ENCODE measurements at regions not wholly inside any gene's neighbourhood (a gene's known extent, or its start where the extent isn't known, plus 50 kb on each side); places are given as distances from the start of the nearest gene placed in this dataset.
"Not testable (repeated sequence)": the region's sequence is repeated elsewhere in the genome, so short reads cannot be mapped to it uniquely, and the experiment has no call there.

DNA sequence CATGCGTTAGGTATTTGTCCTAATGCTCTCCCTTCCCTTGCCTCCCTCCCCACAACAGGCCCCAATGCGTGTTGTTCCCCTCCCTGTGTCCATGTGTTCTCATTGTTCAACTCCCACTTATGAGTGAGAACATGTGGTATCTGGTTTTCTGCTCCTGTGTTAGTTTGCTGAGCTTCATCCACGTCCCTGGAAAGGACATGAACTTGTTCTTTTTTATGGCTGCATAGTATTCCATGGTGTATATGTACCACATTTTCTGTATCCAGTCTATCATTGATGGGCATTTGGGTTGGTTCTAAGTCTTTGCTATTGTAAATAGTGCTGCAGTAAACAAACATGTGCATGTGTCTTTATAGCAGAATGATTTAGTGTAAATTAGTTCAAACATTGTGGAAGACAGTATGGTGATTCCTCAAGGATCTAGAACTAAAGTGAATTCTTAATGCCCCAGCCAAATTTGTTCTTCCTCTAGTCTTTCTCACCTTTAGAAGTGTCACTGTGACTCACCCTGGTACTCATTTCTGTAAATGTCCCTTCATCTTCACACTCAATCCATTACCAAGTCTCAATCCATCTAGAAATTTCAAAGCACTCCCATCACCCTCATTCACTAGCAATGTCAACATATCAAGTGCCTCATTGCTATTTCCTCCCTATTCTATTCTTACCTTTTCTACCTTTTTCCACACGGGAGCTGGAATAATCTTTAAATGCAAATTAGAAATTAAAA, 123.9 kb downstream of the MREG start:
- DNase-seq = not testable (repeated sequence)

DNA sequence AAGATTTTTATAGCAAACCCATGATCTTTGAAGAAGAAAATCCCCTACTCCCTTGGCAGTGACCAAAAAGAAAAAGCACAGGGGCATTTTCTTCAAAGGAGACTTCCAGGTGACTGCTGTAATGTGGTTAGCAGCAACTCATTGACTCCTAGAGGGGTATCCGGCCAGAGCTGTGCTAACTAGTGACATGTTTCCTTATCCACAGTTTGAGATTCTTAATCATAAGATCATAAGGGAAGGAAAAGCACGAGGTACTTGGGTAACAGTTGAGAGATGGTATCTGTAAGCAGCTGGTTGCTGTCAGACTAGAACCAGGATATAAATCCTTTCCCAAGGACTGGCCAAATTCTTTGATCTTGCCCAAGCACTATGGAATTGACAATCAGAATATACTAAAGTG, 124.7 kb downstream of the MREG start:
- no peak for DNase-seq

DNA sequence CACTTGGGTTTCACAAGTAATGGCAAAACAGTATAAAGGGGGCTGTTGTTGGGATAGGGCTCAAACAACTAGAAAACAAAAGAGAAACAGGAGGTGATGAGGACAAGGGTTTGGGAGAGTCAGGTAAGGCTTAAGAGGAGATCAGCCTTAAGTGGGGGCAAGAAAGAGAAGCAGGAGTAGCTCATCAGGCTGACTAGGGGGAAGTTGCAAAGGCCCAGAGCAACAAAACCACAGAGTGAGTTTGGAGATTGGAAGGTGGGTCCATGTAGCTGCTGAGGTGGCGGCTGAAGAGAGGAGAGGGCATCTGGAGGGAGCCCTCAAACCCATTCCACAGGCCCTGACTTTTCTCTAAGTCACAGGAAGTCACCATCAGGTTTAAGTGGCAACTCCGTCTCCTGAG, 126.0 kb downstream of the MREG start:
- no peak for DNase-seq

DNA sequence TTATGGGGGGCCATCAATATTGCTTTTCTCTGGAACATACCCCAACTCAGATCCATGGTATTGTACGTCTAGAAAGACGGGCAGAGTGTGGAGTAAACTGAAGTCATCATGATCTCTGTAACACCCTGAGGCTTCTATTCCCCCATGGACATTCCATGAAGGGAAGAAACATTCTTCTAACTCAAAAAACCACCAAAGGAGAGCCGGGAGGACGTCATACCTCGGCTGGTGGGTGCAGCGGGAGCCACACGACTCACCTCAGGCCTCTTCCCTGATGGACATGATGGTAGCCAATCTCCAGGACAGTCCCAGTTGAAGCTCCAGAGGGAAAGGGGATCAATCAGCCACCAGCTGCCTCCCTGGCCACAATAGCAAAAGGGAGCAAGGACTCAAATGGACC, 127.3 kb downstream of the MREG start:
- no peak for DNase-seq

DNA sequence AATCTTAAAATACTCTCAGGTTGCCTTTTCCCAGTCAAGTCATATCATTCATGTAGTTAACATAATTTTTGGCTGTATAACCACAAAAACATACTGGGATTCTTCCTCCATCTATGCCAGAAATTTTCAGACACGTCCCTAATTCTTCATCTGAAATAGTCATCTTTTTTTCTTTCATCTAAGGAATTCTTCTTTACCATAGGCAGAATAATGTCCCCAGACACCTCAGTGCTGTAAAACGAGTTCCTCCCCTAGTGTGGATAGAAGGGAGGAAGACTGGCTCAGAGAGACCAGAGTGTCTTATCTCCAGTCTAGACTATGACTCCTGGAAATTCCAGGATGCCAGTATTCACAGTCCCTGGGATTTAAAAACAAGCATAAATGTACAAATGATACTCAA, 127.8 kb downstream of the MREG start:
- no peak for DNase-seq

DNA sequence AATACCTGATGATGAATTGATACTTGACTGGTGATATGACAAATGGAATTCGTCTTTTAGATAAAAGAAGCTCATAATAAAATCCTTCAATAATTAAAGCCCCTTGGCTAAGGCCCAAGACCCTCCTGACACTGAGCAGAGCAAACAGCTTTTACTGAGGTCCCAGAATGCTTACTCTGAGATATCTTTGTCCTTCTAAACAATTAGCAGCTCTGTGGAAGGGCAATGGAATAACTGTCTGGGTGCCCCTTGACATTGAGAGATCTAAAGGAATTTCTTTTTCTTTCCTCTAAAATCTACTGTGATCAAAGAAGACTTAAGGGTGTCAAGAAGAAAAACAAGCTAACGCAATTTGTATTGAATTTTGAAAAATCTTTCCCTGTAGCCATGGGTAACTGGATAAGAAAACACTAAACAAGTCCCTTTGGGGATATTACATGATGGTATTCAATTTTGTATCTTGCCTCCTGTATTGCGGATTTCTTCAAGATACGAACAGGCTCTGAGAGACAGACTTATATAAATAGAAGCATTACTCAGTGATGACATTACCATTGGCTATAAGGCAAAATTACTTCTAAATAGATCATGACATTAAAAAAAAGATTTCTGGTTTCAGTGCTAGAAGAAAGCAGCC, 128.8 kb downstream of the MREG start:
- no peak for DNase-seq

DNA sequence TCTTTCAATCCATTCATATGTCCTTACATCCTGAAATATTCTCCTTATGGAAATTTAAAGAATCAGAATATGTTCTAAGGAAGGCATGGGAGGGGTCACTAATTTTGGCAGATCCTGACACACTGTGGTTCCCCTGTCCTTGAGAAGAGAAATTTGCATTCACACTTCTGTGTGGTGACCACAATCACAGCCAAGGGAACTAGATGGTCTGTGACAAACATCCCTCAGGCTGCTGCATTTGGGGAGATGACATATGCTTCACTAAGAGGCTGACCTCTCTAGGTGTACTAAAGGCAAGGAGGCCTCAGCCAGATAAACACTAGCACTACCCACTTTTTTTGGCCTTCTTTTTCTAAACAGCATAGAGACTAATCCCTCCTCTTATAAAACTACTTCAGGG, 129.6 kb downstream of the MREG start:
- DNase-seq = no peak

DNA sequence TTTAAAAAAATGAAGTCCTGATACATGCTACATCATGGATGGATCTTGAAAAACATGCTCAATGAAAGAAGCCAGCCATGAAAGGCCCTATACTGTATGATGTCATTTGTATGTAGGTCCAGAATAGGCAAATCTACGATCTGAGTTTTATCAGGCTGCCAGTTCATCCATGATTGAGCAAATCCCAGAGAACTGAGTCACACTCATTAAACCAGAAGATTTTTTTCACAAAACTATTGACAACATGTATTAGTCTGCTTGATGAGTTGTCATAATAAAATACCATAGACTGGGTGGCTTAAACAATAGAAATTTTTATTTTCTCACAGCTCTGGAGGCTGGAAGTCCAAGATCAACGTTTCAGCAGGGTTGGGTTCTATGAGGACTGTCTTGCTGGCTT, 130.7 kb downstream of the MREG start:
- no peak for DNase-seq

DNA sequence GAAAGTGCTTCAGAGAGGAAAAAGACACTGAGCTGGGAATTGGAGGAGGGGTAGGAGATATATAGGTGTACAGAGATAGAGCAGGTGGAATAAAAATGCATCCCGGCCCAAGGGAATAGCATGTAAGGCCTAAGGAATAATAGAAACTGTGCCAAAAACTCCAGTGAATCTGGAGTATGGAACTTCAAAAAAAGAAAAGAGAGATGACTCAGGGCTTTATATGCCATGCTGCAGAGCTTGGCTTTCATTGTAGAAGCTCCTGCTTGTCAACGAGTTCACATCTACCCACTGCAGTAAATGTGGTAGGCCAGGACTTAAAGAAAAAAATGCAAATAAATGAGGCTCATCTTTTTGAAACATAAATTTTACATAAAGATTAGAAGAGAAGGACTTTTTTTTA, 131.8 kb downstream of the MREG start:
- no peak for DNase-seq

DNA sequence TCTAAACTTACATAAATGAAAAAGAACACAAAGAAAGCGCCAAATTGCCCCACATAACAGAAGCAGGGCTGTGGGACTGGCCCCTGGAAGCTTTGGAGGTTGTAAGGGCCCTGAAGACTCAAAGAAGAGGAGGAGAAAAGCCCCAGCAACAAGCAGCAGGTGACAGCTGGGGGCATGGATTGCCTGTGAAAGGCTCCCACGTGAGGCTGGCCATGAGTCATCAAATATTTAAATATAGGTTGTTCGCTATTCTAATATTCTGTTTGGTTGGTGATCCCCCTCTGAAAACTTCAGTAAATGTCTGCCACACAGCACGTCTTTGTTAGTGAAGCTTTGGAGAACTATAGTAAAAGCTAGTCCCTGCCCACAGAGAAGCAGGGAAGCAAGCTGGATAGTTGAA, 132.4 kb downstream of the MREG start:
- DNase-seq = no peak

DNA sequence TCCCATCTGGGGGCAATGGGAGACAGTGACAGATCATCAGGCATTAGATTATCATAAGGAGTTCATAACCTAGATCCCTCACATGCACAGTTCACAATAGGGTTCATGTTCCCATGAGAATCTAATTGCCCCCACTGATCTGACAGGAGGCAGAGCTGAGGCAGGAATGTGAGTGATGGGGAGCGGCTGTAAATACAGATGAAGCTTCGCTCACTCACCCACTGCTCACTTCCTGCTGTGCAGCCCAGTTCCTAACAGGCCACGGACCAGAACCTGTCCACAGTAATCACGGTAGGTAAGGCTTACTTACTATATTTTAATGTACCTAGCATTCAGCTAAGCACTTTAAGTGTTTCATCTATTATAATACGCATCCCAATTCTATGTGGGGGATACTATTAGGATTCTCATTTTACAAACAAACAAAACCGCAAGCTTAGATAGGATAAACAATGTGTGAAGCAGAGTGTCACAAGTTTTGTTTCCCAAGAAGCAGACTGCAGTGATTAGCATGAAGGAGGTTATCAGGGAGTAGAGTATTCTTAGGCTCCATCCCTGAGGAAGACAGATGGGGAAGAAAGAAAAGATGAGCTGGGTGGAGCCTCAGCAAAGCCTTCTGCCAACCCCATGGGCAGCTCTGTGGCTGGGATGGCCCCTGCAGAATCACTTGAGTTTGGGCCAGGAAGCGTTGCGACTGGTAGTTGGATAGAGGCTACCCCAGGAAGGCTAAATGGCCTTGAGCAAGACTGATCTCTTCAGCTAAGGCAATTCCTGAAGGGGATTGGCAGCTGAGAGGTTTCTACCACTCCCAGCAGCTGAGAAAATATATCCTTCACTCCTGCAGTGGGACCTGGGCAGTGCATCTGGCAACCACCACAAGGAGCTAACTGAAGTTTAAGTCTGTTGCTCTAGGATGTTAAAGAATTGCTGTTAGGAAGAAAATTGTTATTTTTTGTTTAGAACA, 133.1 kb downstream of the MREG start:
- no peak for DNase-seq

DNA sequence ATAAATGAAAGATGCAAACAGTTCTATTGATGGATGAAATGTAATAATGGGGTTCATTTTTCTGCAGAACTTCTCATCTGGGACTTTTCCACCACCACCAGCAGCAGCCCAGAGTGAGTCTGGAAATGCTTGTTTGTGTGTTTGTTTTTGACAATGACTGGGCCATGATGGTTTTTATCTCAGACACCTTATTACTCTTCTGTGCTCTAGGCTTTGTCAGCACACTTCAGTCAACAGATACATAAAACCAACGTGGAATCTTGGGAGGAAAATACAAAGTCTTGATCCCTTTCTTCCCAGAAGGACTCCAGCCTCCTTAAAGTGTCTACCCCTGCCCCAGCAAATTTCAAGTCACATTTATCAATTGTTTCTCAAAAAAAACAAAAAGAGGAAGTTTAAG, 134.0 kb downstream of the MREG start:
- DNase-seq = no peak

DNA sequence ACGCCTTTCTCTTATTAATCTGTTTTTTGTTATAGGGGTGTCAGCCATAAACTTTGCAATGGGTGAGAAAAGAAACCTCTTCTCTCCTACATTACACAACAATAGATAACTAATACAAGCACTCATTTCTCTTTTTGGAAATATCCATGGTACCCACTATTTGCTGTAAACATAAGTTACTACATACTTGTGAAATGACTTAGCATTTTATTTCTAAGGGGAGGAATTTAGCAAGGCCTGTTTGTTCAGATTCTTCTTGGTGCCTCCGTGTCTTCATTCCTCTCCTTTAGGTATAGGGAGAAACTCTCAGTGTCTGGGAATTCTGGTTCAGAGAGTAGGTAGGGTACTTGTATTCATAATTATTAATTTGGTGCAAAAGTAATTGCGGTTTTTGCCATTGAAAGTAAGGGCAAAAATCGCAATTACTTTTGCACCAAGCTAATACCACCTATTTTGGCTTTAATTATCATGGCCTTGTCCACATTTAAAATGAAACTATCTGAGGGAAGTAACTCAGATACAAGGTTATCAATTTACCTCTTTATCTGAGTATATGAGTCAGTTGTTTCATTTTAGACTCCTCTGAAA, 134.8 kb downstream of the MREG start:
- no peak for DNase-seq

DNA sequence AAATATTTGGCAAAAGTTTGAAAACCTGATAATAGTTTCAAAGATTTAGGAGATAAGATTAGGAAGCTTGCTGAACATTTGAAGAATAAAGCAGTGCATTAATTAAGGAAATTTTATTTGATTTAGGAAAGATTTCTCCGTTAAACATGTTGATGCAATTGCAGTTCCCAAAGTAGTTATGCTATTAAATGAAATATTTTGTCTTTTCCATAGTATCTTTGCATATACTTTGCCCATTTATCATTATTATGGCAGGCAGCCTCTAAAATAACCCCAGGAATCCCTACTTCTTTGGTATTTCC, 136.5 kb downstream of the MREG start:
- DNase-seq = no peak

DNA sequence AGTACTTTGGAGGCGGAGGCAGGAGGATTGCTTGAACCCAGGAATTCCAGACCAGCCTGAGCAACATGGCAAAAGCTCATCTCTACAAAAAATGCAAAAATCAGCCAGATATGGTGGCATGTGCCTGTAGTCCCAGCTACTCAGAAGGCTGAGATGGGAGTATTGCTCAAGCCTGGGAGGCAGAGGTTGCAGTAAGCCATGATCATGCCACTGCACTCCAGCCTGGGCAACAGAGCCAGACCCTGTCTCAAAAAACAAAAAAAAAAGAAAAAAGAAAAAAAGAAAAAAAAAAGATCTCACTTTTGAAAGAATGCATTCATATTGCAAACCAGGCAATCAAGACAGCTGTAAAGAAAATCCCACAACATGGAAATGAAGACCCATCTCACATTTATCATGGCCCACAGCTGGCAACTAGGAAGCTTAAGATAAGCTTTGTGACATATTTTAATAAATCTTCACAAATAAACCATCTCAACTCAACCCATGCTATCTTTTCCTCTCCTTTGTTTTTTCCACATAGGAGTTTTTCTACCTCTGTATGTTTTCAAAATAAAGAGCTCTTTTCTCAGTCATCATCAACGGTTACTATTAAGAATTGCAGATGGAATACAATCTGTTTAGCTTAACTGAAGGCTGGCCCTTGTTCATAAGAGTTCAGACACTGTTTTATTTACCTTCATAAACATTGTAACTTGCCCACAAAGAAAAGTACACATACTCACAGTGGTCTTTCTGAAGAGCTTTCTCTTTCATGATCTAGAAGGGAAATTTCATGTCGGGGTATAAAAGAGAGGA, 137.0 kb downstream of the MREG start:
- DNase-seq = no peak

DNA sequence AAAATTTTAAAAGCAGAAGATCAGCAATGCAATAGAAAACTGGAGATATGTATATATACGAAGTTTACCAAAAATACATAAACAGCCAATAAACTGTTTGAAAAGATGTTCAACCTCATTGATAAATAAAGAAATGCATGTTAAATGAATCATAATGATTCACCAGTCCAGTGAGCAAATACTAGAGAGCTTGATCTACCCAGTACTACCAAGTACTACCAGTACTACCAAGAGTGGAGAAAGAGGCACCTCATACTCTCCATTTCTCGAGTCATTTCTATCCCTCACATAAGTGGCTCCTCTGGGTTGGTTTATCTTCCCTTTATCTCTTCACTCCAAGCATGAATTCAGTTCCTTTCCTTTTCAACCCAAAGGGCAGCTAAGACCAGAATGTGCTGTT, 138.9 kb downstream of the MREG start:
- no peak for DNase-seq

DNA sequence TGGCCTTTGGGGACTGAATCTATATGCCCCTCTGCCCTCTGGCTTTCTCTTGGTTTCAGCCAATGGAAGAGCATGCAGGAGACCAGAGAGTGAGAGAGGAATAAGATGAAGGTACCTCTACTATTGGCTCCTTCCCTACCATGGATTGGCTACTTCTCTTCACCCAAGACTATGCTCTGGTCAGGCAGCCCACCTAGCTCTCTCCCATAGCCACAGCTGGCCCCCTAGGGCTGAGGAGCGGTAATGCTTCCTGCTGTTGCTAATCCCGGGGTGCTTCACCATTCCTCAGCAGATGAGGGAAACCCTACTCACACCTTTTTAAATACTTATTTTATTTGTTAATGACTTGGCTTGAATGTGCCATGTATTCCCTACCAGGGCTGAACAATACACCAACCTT, 142.4 kb downstream of the MREG start:
- no peak for DNase-seq

DNA sequence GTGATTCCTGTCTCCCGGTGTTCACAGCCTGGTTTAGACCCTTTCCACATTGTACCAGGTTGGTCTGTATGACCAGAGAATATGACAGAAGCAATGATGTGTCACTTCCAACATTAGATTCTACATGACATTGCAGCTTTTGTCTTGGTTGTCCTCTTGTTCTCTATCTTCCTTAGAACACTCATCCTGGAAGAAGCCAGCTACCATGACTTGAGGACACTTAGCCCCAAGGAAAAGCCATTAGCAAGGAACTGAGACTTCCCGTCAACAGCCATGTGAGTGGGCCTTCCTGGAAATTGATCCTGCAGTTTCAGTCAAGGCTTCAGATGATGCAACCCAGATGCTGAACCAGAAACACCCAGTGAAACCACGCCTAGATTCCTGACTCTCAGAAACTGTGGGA, 143.3 kb downstream of the MREG start:
- DNase-seq = no peak

DNA sequence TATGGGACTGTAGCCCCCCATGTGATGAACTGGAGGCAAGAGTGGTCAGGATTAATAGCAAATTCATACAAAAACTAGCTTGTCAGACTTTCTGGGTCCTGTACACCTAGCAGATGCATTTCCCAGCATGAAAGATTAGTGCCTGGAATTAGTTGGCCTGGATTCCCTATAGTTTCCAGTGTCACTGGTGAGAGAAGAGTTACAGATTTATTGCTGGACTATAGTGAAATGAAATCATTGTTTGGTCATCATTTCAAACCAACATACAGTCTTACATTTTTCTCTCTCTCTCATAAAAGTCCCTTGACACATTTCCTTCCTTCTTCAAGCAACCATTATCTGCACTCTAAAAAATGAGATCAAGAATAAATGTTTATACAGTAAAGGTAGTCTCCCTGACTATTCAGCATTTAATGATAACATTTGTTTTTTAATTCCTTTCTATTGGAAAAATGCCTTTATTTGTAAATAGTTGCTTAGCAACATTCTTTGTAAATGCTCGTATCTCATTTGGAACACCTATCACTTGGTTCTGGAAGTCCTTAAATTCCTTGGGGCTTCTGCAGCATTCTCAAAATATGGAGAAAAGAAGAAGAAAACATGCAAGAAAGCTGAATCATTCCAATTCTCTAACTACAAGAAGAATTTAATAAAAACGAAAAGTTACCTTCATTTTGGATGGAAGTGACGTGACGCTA, 144.4 kb downstream of the MREG start:
- no peak for DNase-seq

DNA sequence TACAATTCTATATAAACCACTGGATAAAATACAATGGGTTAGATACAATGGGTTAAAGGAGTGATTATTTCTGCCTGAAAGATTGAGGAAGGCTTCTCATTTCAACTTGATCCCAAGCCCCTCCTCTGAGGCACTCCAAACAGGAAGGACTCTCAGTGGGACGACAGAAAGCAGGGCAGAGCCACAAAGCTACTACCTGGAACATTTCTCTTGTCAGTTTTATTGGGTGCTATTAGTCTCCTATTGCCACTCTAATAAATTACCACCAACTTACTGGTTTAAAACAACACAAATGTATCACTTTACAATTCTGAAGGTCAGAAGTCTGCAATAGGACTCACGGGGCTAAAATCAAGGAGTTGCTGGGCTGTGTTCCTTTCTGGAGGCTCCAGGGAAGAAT, 146.7 kb downstream of the MREG start:
- no peak for DNase-seq

DNA sequence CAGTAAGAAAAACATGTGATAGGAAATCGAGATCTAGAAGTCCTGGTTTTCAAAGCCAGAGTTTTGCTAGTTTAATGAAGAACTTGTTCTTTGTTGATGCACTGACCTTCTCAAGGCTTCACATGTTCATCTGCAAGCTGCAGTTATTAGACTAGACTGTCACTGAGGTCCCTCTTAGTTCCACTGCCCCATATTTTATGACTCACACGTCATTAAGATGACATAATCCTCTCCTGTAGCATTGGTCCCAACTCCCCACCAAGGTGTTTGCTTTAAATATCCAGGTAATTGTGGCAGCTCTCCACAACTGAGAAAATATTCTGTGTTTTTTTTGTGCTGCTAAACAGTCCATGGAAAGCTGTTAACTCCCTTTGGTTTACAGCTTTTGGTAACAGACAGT, 149.7 kb downstream of the MREG start:
- DNase-seq = no peak

DNA sequence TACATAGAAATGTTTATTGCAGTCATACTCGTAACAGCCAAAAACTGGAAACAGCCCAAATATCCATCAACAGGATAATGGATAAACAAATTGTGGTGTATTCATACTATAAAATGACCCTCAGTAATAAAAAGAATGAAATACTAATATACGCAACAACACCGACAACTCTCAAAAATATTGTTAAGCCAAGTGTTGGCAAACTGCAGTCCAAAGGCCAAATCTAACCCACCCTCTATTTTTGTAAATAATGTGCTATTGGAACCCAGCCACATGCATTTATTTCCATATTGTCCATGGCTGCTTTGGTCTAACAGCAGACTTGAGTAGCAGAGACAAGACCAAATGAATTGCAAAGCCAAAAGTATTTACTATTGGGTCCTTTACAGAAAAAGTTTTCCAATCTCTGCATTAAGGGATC, 151.0 kb downstream of the MREG start:
- no peak for DNase-seq
